ENCODE measurements at regions not wholly inside any gene's neighbourhood (a gene's known extent, or its start where the extent isn't known, plus 50 kb on each side); places are given as distances from the start of the nearest gene placed in this dataset.

DNA sequence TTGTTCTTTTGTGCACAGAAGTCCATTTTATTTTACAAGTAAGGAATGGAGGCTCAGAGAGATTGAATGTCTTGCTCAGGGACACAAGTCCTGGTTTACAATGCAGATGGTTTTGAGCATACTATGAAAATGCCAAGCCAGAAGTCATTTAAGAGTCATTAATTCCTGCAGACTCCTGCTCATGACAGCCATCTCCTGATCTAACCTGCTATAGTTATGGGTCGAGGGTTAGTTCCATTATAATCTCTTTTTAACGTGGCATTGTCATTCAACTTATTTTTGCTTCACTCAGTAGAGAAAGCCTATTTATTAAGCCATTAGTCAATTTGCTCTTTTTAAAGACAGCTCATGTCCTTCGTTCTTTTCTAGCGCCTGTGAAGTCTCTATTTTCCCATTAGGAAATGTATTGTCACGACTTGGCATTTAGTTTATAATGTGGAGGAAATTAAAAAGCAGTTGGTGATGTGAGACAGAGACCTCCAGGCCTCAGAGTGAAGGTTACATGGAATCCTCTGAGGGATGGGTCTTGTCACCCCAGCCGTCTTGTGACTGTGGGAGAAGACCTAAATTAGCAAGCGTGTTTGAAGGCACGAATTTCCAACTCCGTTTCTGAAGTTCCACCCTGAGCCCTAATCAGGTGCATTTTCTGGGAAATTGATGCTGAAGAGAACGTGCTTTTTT is 84.1 kb downstream of the ACTBL2 start:
- Mint-ChIP-seq H3K27ac (ENCODE audit: unreplicated experiment) (no peak overlapping the region), H3K27me3 (ENCODE audit: low read depth) (no peaks in the 10 kb centered on the region), H3K36me3 (ENCODE audit: low read depth) (no peaks in the 10 kb centered on the region), H3K4me3 (no peak overlapping the region), H3K9me3 (peaks cover 4% of the 10 kb centered on the region), H3K4me1 (peaks cover 19% of the 10 kb centered on the region)
- TF ChIP-seq, protein P1, sequence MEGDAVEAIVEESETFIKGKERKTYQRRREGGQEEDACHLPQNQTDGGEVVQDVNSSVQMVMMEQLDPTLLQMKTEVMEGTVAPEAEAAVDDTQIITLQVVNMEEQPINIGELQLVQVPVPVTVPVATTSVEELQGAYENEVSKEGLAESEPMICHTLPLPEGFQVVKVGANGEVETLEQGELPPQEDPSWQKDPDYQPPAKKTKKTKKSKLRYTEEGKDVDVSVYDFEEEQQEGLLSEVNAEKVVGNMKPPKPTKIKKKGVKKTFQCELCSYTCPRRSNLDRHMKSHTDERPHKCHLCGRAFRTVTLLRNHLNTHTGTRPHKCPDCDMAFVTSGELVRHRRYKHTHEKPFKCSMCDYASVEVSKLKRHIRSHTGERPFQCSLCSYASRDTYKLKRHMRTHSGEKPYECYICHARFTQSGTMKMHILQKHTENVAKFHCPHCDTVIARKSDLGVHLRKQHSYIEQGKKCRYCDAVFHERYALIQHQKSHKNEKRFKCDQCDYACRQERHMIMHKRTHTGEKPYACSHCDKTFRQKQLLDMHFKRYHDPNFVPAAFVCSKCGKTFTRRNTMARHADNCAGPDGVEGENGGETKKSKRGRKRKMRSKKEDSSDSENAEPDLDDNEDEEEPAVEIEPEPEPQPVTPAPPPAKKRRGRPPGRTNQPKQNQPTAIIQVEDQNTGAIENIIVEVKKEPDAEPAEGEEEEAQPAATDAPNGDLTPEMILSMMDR (conservative IDR thresholded peaks at IDR 0.05): no peak
- DNase-seq (ENCODE audit: low read depth, low spot score): no peak

DNA sequence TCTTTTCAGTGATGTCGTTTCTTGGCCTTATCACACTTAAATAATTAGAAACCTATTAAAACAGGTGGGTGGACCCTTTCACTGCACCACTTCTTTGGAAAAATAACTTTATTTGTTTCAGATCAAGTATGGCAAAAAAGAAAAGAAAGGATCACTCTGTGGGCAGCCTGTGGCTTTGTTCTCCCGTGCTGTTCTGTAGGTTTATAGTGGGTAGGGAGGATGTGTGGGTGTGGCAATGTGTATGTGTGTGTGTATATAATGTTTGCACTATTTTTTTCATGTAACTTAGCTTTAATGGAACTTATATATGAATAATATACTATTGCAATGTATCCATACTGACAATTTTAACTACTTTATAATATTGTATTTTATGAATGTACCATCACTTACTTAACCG is 85.9 kb downstream of the ACTBL2 start:
- no peak for DNase-seq (ENCODE audit: low read depth, low spot score)
- H3K36me3 Mint-ChIP-seq (ENCODE audit: low read depth): peaks cover 3% of the 10 kb centered on the region
- no peaks in the 10 kb centered on the region for H3K27me3 Mint-ChIP-seq (ENCODE audit: low read depth)
- TF ChIP-seq, protein P1 (conservative IDR thresholded peaks at IDR 0.05): no peak
- peaks cover 19% of the 10 kb centered on the region for H3K4me1 Mint-ChIP-seq
- H3K9me3 Mint-ChIP-seq: peaks cover 6% of the 10 kb centered on the region
- H3K27ac Mint-ChIP-seq (ENCODE audit: unreplicated experiment): peak overlapping the region; percentile 92
- H3K4me3 Mint-ChIP-seq: no peak overlapping the region

DNA sequence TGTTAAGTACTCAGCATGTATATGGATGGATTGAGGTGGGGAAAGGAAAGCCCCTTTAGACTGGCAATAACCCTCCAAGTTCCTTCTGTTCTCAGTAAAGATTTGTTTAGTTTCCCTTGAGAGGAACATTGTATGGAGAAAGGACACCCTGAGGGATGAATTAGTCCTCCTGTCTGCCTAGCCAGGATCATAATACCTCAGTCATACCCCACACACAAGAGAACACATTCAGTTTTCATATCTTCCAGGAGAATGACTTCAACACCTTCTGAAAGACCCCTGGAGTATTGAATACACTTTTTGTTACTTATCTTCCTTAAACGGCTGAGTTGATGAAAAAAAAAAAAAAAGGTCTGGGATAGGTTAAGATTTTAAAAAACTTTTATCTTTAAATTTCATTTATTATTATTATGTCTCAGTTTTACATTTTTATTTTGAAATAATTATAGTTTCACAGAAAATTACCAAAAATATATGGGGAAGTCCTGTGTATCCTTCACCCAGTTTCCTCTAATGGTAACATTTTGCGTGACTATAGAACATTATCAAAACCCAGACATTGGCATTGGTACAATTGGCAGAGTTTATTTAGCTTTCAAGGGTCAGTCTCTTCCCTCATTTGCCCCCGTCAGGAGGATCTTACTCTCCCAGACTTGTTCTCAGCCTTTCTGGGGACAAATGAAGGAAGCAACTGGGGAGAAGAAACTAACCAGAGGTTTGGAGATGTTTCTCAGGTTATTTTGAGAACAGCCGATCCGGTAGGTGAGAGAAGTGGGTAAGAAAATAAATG is 88.0 kb downstream of the ACTBL2 start:
- H3K4me1 Mint-ChIP-seq: peaks cover 19% of the 10 kb centered on the region
- H3K9me3 Mint-ChIP-seq: peaks cover 4% of the 10 kb centered on the region
- peaks cover 3% of the 10 kb centered on the region for H3K36me3 Mint-ChIP-seq (ENCODE audit: low read depth)
- no peak for DNase-seq (ENCODE audit: low read depth, low spot score)
- TF ChIP-seq, protein P1 (conservative IDR thresholded peaks at IDR 0.05): no peak
- peak overlapping the region; percentile 15 for H3K27ac Mint-ChIP-seq (ENCODE audit: unreplicated experiment)
- no peaks in the 10 kb centered on the region for H3K27me3 Mint-ChIP-seq (ENCODE audit: low read depth)
- no peak overlapping the region for H3K4me3 Mint-ChIP-seq

DNA sequence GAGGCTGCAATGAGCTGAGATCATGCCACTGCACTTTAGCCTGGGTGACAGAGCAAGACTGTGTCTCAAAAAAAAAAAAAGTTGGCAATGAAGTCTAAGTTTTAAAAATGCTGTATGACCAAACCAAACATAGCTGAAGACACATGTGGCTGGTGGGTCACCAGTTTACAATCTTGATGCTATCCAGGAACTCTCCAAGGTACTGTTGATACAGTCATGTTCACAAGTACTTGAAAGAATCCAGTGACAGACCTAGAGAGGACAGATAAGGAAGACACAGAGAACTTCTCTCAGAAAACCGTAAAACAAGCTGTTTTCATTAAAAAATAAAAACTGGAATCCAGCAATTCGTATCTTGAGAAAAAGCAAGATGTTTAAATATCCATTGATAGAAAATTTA is 95.7 kb downstream of the ACTBL2 start:
- Mint-ChIP-seq H3K4me3 (no peak overlapping the region), H3K27me3 (ENCODE audit: low read depth) (no peaks in the 10 kb centered on the region), H3K27ac (ENCODE audit: unreplicated experiment) (no peak overlapping the region), H3K4me1 (no peaks in the 10 kb centered on the region), H3K9me3 (no peaks in the 10 kb centered on the region), H3K36me3 (ENCODE audit: low read depth) (no peaks in the 10 kb centered on the region)
- DNase-seq (ENCODE audit: low read depth, low spot score): no peak
- TF ChIP-seq, protein P1 (conservative IDR thresholded peaks at IDR 0.05): no peak

DNA sequence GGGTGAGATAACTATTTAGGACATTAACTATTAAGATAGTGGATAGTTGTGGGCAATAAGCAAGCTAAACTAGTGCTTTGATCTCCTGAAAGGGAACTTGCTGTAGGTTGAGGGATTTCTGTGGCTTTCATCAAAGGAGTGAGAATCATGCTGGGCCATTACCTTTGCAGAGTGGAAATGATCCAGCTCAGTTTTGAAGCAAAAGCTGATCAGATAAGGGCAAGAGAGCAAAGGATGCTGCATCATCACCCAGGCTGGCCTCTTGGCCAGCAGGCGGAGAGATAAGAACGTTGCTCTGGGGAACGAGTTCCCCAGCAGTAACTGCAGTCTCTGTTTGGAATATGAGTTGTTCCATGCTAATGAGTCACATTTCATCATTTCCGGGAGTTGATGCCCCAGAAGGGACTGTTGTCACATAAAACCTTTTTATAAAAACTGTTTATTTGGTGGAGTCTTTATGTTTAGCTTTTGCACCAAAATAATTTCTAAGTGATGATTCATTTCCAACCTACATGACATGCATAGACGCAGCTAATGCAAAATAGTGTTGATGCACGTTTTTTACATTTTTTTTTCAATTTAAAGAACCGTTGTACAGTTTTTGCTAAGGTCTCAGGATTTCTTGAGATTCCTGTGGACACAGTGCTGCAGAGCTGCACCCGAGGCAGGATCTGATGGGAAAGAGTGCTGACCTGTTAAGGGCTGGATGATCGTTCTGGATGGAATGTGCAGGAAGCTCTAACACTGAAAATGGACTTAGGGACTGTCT is 99.3 kb downstream of the ACTBL2 start:
- TF ChIP-seq, protein P1 (conservative IDR thresholded peaks at IDR 0.05): no peak
- Mint-ChIP-seq H3K4me3 (no peak overlapping the region), H3K27me3 (ENCODE audit: low read depth) (no peaks in the 10 kb centered on the region), H3K27ac (ENCODE audit: unreplicated experiment) (peak overlapping the region; percentile 7), H3K9me3 (no peaks in the 10 kb centered on the region), H3K4me1 (no peaks in the 10 kb centered on the region), H3K36me3 (ENCODE audit: low read depth) (no peaks in the 10 kb centered on the region)
- no peak for DNase-seq (ENCODE audit: low read depth, low spot score)

All from neural crest cell (in vitro differentiated cells).